Muscle of leg (tissue), 3 donors: ENCODE measurements at regions not wholly inside any gene's neighbourhood (a gene's known extent, or its start where the extent isn't known, plus 50 kb on each side); places are given as distances from the start of the nearest gene placed in this dataset.
"Not testable (repeated sequence)": the region's sequence is repeated elsewhere in the genome, so short reads cannot be mapped to it uniquely, and the experiment has no call there.

Experiments
- DNase-seq: peaks from one replicate; pipeline ENCODE4 v3.0.0; 2013
- H3K27ac ChIP-seq: one replicate; pipeline ENCODE4 v1.5.1; 2013; ENCODE audit warnings: mild to moderate bottlenecking, low read length, control low read depth
- H3K27me3 ChIP-seq: one replicate; pipeline ENCODE4 v1.6.1; 2013; ENCODE audit warnings: low read length; ENCODE audit not compliant: control insufficient read depth, insufficient read depth
- H3K36me3 ChIP-seq: one replicate; pipeline ENCODE4 v1.6.1; 2013; ENCODE audit warnings: low read length; ENCODE audit not compliant: control insufficient read depth, insufficient read depth
- H3K4me1 ChIP-seq: one replicate; pipeline ENCODE4 v1.6.1; 2013; ENCODE audit warnings: low read length; ENCODE audit not compliant: control insufficient read depth, insufficient read depth
- H3K4me3 ChIP-seq: one replicate; pipeline ENCODE4 v1.5.1; 2013; ENCODE audit warnings: low read length, control low read depth
- H3K9me3 ChIP-seq: replicated peaks from 2 replicates; pipeline ENCODE4 v1.6.1; 2013; ENCODE audit warnings: low read depth, low read length; ENCODE audit not compliant: control insufficient read depth
- WGBS: methylation state at CpG from one replicate; pipeline ENCODE4 v1.1.5; 2013; ENCODE audit warnings: missing lambda C conversion rate; ENCODE audit not compliant: insufficient coverage; 5-methylcytosine and 5-hydroxymethylcytosine counted together

DNA sequence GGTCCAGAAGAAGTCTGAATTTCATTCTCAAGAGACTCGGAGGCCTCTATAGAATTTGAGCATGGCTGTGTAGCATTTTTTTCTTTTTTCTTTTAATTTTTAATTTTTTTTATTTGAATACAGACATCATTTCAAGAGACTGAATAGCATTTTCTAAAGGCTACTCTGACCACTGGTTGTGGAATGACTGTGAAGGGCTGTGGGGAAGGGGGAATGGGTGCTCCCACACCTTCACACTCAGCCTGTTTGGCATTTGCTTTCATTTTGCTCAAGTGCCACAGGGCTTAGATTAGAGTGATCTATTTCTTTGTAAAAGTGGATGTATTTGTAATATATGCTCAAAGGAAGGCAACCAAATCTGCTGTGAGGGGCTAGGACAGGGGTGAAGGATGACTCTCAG, 142.0 kb upstream of the SPOPL start:
- no peak overlapping the region for H3K4me3 ChIP-seq
- H3K27ac ChIP-seq = no peak overlapping the region
- WGBS = no CpG with 5 or more reads among the region's 1 CpG
- H3K36me3 ChIP-seq = no peaks in the 10 kb centered on the region
- no peaks in the 10 kb centered on the region for H3K4me1 ChIP-seq
- no peaks in the 10 kb centered on the region for H3K27me3 ChIP-seq
- DNase-seq = no peak
- no peaks in the 10 kb centered on the region for H3K9me3 ChIP-seq

DNA sequence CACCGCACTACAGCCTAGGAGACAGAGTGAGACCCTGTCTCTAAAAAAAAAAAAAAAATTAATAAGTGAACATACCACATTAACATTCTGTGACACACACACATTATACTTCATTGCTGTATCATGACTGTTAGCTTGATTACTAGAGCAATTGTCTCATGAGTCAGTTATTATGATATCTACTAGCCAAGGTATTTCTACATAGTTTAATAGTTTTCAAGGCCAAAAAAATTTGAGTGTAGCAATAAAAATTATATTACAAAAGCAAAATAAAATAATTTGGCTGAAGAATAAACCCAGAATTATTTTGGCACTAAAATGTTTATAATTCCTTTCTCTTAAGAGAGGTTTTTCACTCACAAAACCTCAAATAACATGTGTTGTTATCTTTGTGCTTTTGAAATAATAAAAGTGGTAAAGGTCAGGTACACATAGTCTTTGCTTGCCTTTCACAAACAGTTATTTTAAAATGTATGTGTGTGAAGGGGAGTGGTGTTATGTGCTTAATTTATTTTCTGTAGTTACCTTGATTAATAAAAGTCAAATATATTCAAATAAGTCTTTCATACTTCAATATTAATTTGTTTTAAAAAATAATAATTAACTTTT, 136.9 kb upstream of the SPOPL start:
- no peak overlapping the region for H3K4me3 ChIP-seq
- no peaks in the 10 kb centered on the region for H3K36me3 ChIP-seq
- WGBS = no CpG with 5 or more reads among the region's 1 CpG
- H3K4me1 ChIP-seq = no peaks in the 10 kb centered on the region
- no peak for DNase-seq
- no peaks in the 10 kb centered on the region for H3K27me3 ChIP-seq
- no peaks in the 10 kb centered on the region for H3K9me3 ChIP-seq
- H3K27ac ChIP-seq = no peak overlapping the region

DNA sequence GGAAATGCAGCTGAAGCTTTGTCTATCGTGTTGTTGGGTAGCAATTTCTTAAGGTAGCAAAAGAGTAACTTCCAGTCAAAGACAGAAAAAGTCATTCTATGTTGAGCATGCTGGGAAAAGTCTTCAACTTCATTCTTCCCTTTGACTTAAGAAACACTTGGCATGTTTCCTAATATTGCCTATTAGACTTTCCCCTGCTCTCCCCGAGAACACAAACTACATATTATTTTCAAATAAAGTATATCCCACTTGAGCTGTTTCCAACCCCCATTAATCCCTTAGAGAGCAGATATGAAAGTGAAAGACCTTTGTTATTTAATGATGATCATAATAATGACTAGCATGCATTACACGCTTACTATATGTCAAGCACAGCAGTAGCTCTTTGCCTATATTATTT, 136.0 kb upstream of the SPOPL start:
- no peak overlapping the region for H3K4me3 ChIP-seq
- no peaks in the 10 kb centered on the region for H3K36me3 ChIP-seq
- H3K27ac ChIP-seq = no peak overlapping the region
- no peaks in the 10 kb centered on the region for H3K9me3 ChIP-seq
- WGBS = no CpG with 5 or more reads among the region's 3 CpGs
- H3K4me1 ChIP-seq = no peaks in the 10 kb centered on the region
- peak; percentile 5 for DNase-seq
- no peaks in the 10 kb centered on the region for H3K27me3 ChIP-seq

DNA sequence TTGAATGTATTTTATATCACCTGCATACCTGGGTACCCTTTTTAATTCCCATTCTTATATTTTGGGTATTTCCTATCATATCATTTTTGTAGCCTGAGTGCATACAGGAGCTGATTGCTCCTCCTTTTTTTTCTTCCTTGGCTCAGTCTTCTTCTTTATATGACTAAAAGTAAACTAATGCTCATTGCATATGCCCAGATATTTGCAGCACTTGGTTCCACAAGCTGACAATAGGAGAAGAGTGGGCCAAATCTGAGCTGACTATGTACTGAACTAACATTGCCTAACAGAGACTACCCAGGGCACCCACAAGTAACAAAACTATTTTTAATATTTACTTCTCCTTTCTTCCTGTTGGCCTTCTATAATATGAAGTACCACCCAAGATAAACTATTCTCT, 131.7 kb upstream of the SPOPL start:
- Histone ChIP-seq H3K36me3 (no peaks in the 10 kb centered on the region), H3K9me3 (no peaks in the 10 kb centered on the region), H3K27me3 (no peaks in the 10 kb centered on the region), H3K4me3 (no peak overlapping the region), H3K4me1 (no peaks in the 10 kb centered on the region), H3K27ac (no peak overlapping the region)
- DNase-seq = no peak

DNA sequence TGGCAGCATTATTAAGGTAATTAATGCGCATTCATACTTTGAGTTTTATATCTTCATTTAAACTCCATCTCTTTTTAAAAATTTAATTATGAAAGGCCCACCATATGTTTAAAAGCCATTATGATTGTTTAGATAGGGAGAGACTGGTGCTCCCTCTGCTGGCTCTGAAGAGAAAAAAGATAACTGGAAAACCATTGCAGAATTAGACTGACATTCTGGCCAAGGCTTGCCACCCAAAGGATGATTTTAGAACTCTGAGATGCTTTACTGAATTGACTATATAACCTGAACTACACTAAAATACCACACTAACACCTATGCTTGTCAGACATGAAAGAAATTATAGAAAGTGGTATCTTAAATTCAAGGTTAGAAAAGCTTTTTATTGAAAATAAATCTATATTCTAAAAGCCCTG, 127.6 kb upstream of the SPOPL start:
- WGBS = no CpG with 5 or more reads among the region's 1 CpG
- H3K27me3 ChIP-seq = no peaks in the 10 kb centered on the region
- no peaks in the 10 kb centered on the region for H3K36me3 ChIP-seq
- no peaks in the 10 kb centered on the region for H3K9me3 ChIP-seq
- no peak overlapping the region for H3K4me3 ChIP-seq
- peak; percentile 54 for DNase-seq
- no peak overlapping the region for H3K27ac ChIP-seq
- no peaks in the 10 kb centered on the region for H3K4me1 ChIP-seq

DNA sequence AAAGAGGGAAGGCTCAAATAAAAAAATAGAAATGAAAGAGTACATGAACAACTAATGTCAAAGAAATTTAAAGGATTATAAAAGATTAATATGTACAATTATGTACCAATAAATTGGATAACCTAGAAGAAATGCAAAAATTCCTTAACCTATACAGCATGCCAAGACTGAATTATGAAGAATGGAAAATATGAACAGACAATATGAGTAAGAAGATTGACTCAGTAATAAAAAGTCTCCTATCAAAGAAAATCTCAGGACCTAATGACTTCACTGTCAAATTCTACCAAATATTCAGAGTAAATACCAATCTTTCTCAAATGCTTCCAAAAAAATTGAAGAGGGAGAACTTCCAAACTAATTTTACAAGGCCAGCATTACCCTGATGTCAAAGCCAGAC, 120.2 kb upstream of the SPOPL start:
- Histone ChIP-seq H3K4me3 (no peak overlapping the region), H3K36me3 (no peaks in the 10 kb centered on the region), H3K27ac (no peak overlapping the region), H3K27me3 (no peaks in the 10 kb centered on the region), H3K9me3 (no peaks in the 10 kb centered on the region), H3K4me1 (no peaks in the 10 kb centered on the region)
- DNase-seq = peak; percentile 6

DNA sequence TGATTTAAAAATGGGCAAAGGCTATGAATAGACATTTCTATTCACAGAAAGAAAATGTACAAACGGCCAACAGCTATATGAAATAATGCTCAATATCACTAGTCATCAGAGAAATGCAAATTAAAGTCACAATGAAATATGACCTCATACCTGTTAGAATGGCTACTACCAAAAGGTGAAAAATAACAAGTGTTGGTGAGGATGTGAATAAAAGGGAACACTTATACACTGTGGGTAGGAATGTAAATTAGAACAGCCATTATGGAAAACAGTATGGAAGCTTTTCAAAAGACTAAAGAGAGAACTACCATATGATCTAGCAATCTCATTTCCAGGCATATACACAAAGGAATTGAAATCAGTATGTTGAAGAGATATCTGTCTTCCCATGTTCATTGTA, 118.9 kb upstream of the SPOPL start:
- Histone ChIP-seq H3K27ac (no peak overlapping the region), H3K4me1 (no peaks in the 10 kb centered on the region), H3K36me3 (no peaks in the 10 kb centered on the region), H3K4me3 (no peak overlapping the region), H3K9me3 (no peaks in the 10 kb centered on the region), H3K27me3 (no peaks in the 10 kb centered on the region)
- DNase-seq = no peak
- no CpG with 5 or more reads among the region's 1 CpG for WGBS

DNA sequence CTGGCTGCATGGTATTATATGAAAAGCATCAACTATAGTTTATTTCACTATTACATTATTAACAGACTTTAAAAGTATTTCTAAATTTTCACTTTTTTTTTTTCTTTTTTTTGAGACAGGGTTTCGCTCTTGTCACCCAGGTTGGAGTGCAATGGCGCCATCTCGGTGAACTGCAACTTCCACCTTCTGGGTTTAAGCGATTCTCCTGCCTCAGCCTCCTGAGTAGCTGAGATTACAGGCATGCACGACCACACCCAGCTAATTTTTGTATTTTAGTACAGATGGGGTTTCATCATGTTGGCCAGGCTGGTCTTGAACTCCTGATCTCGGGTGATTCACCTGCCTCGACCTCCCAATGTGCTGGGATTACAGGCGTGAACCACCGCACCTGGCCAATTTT, 115.4 kb upstream of the SPOPL start:
- H3K9me3 ChIP-seq, H3K36me3 ChIP-seq, H3K27ac ChIP-seq, H3K27me3 ChIP-seq, H3K4me3 ChIP-seq, DNase-seq, H3K4me1 ChIP-seq: not testable (repeated sequence)
- WGBS = no CpG with 5 or more reads among the region's 9 CpGs

DNA sequence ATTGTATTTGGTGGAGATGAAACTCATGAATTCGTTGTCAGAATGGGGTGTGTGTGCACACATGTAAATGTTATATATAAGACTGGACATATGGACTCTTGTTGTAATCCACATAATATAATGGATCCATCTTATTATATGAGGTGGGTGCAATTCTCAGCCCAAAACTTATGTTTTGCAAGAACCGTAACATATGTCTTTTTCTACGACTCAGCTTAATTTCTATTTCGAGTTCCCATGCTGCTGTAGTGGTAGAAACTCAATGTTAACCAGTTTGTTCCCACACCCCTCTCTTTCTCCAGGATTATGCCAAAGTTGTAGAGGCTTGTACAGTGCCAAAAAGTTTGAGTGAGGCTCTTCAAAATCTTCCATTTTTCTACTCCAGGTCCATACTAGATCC, 112.5 kb upstream of the SPOPL start:
- DNase-seq = no peak
- no peaks in the 10 kb centered on the region for H3K4me1 ChIP-seq
- H3K27me3 ChIP-seq = no peaks in the 10 kb centered on the region
- no peak overlapping the region for H3K27ac ChIP-seq
- no peaks in the 10 kb centered on the region for H3K36me3 ChIP-seq
- H3K9me3 ChIP-seq = no peaks in the 10 kb centered on the region
- WGBS = no CpG with 5 or more reads among the region's 4 CpGs
- no peak overlapping the region for H3K4me3 ChIP-seq

DNA sequence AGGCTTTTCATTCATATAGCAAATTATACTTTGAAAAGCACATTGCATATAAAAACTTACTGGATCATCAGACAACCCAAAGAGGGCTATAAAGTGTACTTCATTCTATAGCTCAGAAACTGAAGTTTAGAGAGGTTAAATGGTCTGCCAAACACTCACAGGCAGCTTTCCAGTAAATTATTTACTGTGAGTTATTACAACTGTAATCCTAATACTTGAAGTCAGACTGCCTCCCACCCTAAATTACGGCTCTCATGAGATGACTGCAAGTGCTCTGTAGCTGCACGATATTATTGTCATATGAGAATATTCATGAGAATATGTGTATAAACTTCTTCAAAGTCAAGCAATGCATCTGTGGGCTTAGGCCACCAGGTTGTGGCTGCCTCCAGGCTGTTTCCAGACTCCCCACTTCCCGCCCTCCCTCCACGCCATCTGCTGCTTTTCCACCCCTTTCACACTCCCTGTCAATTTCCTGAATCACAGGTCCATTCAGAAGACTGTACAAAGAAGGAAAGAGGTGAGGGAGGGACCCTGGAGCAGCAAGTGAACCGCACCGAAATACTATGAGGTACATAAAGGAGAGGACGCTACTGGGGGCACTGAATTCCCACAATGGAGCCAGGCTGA, 111.1 kb upstream of the SPOPL start:
- no peaks in the 10 kb centered on the region for H3K9me3 ChIP-seq
- H3K27ac ChIP-seq = no peak overlapping the region
- 59% methylated on average over 3 of the region's 7 CpGs for WGBS
- H3K27me3 ChIP-seq = no peaks in the 10 kb centered on the region
- H3K4me3 ChIP-seq = no peak overlapping the region
- DNase-seq = peak; percentile 72
- no peaks in the 10 kb centered on the region for H3K4me1 ChIP-seq
- no peaks in the 10 kb centered on the region for H3K36me3 ChIP-seq

DNA sequence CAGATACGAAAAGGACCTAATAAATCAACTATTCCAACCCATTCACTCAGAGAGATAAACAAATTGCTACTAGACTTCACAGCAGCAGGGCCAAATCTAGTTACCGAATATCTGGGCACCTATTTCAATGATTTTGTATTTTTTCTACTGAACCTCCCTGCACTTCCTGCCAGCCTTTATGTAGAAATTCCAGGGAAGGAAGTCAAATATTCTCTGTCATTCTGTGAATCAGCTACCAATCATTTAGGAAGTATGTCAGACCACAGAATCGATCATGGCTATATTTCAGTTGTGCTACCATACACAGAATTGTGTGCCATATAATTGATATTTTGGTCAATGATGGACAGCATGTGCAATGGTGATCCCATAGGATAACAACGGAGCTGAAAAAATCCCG, 109.6 kb upstream of the SPOPL start:
- H3K4me3 ChIP-seq = no peak overlapping the region
- no peaks in the 10 kb centered on the region for H3K36me3 ChIP-seq
- 93% methylated on average over 2 of the region's 5 CpGs for WGBS
- DNase-seq = no peak
- no peaks in the 10 kb centered on the region for H3K9me3 ChIP-seq
- no peak overlapping the region for H3K27ac ChIP-seq
- H3K4me1 ChIP-seq = no peaks in the 10 kb centered on the region
- H3K27me3 ChIP-seq = no peaks in the 10 kb centered on the region
